ENCODE measurements at regions not wholly inside any gene's neighbourhood (a gene's known extent, or its start where the extent isn't known, plus 50 kb on each side); places are given as distances from the start of the nearest gene placed in this dataset.

DNA sequence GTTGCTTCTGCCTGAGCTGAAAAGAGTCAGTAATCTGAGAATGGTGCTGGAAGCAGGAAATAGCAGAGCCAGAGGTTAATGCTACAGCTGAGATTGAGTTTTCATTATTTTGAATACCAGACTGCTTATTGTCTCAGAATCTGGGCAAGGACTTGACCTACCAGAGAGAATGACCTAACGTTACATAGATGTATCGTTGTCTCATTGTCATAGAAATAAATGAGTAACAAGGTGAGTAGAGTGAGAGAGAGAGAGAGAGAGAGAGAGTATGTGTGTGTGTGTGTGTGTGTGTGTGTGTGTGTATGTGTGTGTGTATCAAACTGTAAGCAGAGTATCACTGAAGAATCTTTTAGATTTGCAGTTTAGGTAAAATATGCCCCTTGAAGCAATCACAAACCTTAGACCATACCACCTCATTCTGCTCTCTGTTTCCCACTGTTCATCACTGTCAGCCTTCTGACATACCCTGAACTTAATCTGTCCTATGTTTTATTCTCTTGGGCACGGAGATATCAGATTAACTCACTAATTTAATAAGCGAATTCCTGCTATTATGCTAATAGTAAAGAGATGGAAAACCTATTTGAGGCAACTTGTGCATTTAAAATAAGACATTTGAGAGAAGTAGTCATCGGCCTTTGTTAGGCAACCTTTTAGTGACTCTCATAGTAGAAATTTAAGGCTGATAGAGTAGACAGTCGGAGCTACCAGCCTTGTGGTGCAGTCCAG lies 87.8 kb downstream of the CYB561 start:
- Histone ChIP-seq H3K4me1 (ENCODE audit: low read depth) (no peaks in the 10 kb centered on the region), H3K9me3 (ENCODE audit: low read depth) (no peaks in the 10 kb centered on the region), H3K27me3 (no peaks in the 10 kb centered on the region), H3K4me3 (no peak overlapping the region), H3K36me3 (peaks cover 25% of the 10 kb centered on the region), H3K27ac (no peak overlapping the region)
- peak in 1 of 2 donors; percentile 59 for DNase-seq (ENCODE audit: low read depth in 1 of 2, low spot score in 1 of 2)
- TF ChIP-seq CTCF (IDR thresholded peaks at IDR 0.05; ENCODE audit: low read depth, low read length): no peak

- TF ChIP-seq CTCF (IDR thresholded peaks at IDR 0.05; ENCODE audit: low read depth, low read length): no peak
- no peak for DNase-seq (ENCODE audit: low read depth in 1 of 2, low spot score in 1 of 2)
- no peak overlapping the region for H3K27ac ChIP-seq
- H3K9me3 ChIP-seq (ENCODE audit: low read depth): no peaks in the 10 kb centered on the region
- no peak overlapping the region for H3K4me3 ChIP-seq
- peaks cover under 1% of the 10 kb centered on the region for H3K4me1 ChIP-seq (ENCODE audit: low read depth)
- H3K27me3 ChIP-seq: no peaks in the 10 kb centered on the region
- H3K36me3 ChIP-seq: peaks cover 25% of the 10 kb centered on the region
These were observed 87.2 kb downstream of the CYB561 start for GRCh38 chr17:63358956-63359355.

GRCh38 chr17:63361182-63361581 lies 84.9 kb downstream of the CYB561 start:
- H3K9me3 ChIP-seq (ENCODE audit: low read depth): no peaks in the 10 kb centered on the region
- H3K27ac ChIP-seq: no peak overlapping the region
- H3K4me1 ChIP-seq (ENCODE audit: low read depth): peaks cover 20% of the 10 kb centered on the region
- TF ChIP-seq CTCF (IDR thresholded peaks at IDR 0.05; ENCODE audit: low read depth, low read length): no peak
- no peaks in the 10 kb centered on the region for H3K27me3 ChIP-seq
- no peak for DNase-seq (ENCODE audit: low read depth in 1 of 2, low spot score in 1 of 2)
- H3K36me3 ChIP-seq: peaks cover 16% of the 10 kb centered on the region
- H3K4me3 ChIP-seq: no peak overlapping the region

DNA sequence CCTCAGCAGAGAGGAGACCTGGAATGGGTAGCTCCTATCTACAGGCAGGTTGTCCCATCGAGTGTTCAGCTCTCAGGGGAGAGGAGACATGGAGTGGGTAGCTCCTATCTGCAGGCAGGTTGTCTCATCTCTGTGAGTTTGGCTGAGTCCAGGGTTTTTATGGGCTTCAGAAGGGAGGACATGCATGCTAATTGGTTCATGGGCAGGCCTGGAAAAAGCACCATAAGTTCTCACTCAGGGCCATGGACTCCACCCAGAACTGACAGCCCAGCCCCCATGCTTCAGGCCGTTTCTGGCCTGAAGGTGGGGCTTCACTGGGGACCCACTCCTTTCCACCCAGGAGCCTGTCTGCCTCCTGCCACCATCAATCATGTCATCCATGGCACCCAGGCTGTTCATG lies 84.0 kb downstream of the CYB561 start:
- TF ChIP-seq CTCF (IDR thresholded peaks at IDR 0.05; ENCODE audit: low read depth, low read length): no peak
- peaks cover 13% of the 10 kb centered on the region for H3K36me3 ChIP-seq
- H3K27me3 ChIP-seq: no peaks in the 10 kb centered on the region
- H3K4me3 ChIP-seq: no peak overlapping the region
- H3K9me3 ChIP-seq (ENCODE audit: low read depth): no peaks in the 10 kb centered on the region
- H3K27ac ChIP-seq: no peak overlapping the region
- DNase-seq (ENCODE audit: low read depth in 1 of 2, low spot score in 1 of 2): no peak
- H3K4me1 ChIP-seq (ENCODE audit: low read depth): peaks cover 21% of the 10 kb centered on the region

DNA sequence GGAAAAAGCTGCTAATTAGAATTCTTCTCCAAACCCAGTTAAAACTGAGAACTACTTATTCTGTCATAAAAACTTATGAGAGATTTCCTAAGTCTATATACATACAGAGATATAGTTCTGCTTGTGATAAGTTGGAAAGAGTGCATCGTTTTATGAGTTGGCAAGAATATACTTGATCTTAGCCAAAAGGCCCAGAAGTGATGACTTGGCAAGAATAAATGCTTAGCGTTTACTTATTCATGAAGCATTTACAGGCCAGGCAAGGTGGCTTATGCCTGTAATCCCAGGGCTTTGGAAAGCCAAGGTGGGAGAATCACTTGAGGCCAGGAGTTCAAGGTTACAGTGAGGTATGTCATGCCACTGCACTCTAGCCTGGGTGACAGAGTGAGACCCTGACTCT lies 81.7 kb downstream of the CYB561 start:
- peak in 1 of 2 donors; percentile 79 for DNase-seq (ENCODE audit: low read depth in 1 of 2, low spot score in 1 of 2)
- no peak for TF ChIP-seq CTCF (IDR thresholded peaks at IDR 0.05; ENCODE audit: low read depth, low read length)
- no peaks in the 10 kb centered on the region for H3K27me3 ChIP-seq

More for the DNA sequence above, 81.7 kb downstream of the CYB561 start:
- no peak overlapping the region for H3K4me3 ChIP-seq
- H3K9me3 ChIP-seq (ENCODE audit: low read depth): no peaks in the 10 kb centered on the region
- H3K4me1 ChIP-seq (ENCODE audit: low read depth): peaks cover 27% of the 10 kb centered on the region
- H3K27ac ChIP-seq: no peak overlapping the region
- H3K36me3 ChIP-seq: peaks cover 2% of the 10 kb centered on the region
